Activated CD4-positive, alpha-beta T cell treated with anti-CD3 and anti-CD28 coated beads for 36 hours (primary cell): ENCODE measurements at regions not wholly inside any gene's neighbourhood (a gene's known extent, or its start where the extent isn't known, plus 50 kb on each side); places are given as distances from the start of the nearest gene placed in this dataset.
A peak's percentile ranks its signal among the peaks of the same experiment; 100 is the strongest.
"Not testable (repeated sequence)": the region's sequence is repeated elsewhere in the genome, so short reads cannot be mapped to it uniquely, and the experiment has no call there.

Source experiments
- ATAC-seq: fragments of 200-7000 bp; cut with Tn5 transposase; one replicate; pipeline ENCODE4 v1.10.0; 2021; ENCODE audit warnings: mild to moderate bottlenecking, moderate library complexity
- CTCF ChIA-PET: fragments of 350-600 bp; sonication (Branson Sonifier 250); formaldehyde crosslinking; loops from one replicate; lab custom pipeline; 2021; ENCODE audit warnings: antibody characterized with exemption; lab: Charles Lee
- POLR2A ChIA-PET: fragments of 350-600 bp; sonication (Branson Sonifier 250); formaldehyde crosslinking; loops from one replicate; lab custom pipeline; 2021; ENCODE audit warnings: antibody characterized with exemption, inconsistent platforms; lab: Charles Lee
- DNase-seq: peaks from one replicate; pipeline ENCODE4 v3.0.0-alpha.2; 2020
- H3K27ac Mint-ChIP-seq: one replicate; pipeline ENCODE4 v1.8.0; 2021; ENCODE audit warnings: mixed read lengths
- H3K27me3 Mint-ChIP-seq: one replicate; pipeline ENCODE4 v1.8.0; 2021; ENCODE audit warnings: mixed read lengths
- H3K36me3 Mint-ChIP-seq: one replicate; pipeline ENCODE4 v1.8.0; 2021; ENCODE audit warnings: low read depth, mixed read lengths
- H3K4me1 Mint-ChIP-seq: one replicate; pipeline ENCODE4 v1.8.0; 2021; ENCODE audit warnings: mixed read lengths
- H3K4me3 Mint-ChIP-seq: one replicate; pipeline ENCODE4 v1.8.0; 2021; ENCODE audit warnings: mild to moderate bottlenecking, moderate library complexity, mixed read lengths
- H3K9me3 Mint-ChIP-seq: one replicate; pipeline ENCODE4 v1.8.0; 2021; ENCODE audit warnings: low read depth, mixed read lengths
- intact Hi-C, 2 experiments: fragments of 100-400 bp; cut with DNase I in 1 of 2; cut with micrococcal nuclease in 1 of 2; formaldehyde crosslinking; loops; one replicate each; pipeline versions ENCODE4 v1.14.2 to v1.15.1; 2022 to 2024; cut with DNase I, micrococcal nuclease

DNA sequence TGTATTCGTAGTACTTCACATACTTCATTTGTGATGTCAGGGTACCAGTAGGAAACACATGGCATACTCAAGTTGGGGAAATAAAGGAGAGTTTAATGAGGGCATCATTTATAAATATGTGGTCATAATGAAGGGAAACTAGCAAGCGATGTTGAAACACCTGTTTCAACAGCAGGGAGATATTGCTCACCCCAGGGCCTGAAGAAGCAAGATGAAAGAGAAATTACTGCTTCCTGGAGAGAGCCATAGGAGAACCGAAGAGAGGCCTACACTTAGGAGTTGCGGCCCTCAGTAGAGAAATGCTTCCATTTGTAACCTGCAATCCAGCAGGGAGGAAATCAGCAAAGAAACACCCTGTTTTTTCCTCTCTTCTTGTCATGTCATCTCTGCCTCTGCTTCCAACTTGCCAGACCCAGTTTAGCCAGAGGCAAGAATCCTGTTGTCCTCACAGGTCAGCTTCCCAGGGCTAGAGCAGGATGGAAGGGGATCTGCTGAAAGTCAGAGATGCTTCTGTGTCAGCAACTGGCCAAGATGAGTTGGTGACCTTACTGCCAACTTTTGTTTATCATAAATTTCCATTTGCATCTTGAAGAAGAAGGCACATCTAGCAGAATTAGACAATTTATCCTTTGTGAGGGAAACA lies 67.6 kb upstream of the TSPAN2 start:
- Mint-ChIP-seq H3K4me1 (no peaks in the 10 kb centered on the region), H3K4me3 (no peak overlapping the region)

DNA sequence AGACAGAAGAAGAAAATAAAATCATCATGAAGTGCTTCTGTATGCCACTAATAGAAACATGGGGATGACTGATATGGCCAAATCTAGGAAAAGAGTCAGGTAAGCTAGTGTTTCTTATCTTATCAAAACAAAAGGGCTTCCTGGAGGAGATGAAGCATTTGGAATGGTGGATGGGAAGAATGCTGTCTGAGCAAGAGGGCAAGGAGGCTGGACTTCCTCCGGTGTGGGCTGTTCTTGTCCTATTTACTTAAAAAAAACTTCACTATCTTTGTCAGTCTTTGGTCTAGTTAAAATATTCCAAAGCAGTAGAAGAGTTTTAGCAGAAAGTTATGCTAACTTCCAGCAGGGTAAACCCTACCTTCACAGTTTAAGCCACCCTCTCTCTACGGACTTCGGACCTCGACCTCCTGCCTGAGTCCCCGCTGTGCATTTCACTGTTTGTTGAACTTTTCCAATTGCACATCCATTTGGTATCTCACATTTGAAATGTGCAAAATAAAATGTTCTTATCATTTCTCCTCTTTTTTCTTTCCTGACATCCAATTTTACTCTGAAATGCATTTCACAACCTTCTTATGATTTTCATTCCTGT lies 64.8 kb upstream of the TSPAN2 start:
- DNase-seq (no peak), ATAC-seq (no peak)
- H3K4me3 Mint-ChIP-seq = no peak overlapping the region
- H3K36me3 Mint-ChIP-seq = no peaks in the 10 kb centered on the region
- POLR2A ChIA-PET = no interaction called here
- no peaks in the 10 kb centered on the region for H3K4me1 Mint-ChIP-seq
- H3K9me3 Mint-ChIP-seq = no peaks in the 10 kb centered on the region
- H3K27me3 Mint-ChIP-seq = peaks cover 2% of the 10 kb centered on the region
- CTCF ChIA-PET = no interaction called here
- intact Hi-C loops = no loop called here
- H3K27ac Mint-ChIP-seq = no peak overlapping the region

More for the DNA sequence above, 67.6 kb upstream of the TSPAN2 start:
- Mint-ChIP-seq H3K36me3 (no peaks in the 10 kb centered on the region), H3K27me3 (peaks cover 4% of the 10 kb centered on the region), H3K9me3 (no peaks in the 10 kb centered on the region), H3K27ac (no peak overlapping the region)
- POLR2A ChIA-PET = no interaction called here
- intact Hi-C loops = no loop called here
- ATAC-seq (no peak), DNase-seq (no peak)
- CTCF ChIA-PET = no interaction called here

DNA sequence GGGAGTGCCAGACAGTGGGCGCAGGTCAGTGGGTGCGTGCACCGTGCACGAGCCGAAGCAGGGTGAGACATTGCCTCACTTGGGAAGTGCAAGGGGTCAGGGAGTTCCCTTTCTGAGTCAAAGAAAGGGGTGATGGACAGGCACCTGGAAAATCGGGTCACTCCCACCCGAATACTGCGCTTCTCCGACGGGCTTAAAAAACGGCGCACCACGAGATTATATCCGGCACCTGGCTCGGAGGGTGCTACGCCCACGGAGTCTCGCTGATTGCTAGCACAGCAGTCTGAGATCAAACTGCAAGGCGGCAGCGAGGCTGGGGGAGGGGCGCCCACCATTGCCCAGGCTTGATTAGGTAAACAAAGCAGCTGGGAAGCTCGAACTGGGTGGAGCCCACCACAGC lies 58.6 kb upstream of the TSPAN2 start:
- CTCF ChIA-PET, H3K9me3 Mint-ChIP-seq, H3K4me3 Mint-ChIP-seq, H3K27ac Mint-ChIP-seq, POLR2A ChIA-PET, ATAC-seq, H3K4me1 Mint-ChIP-seq, intact Hi-C loops, DNase-seq, H3K36me3 Mint-ChIP-seq: not testable (repeated sequence)
- H3K27me3 Mint-ChIP-seq = peaks cover 26% of the 10 kb centered on the region

DNA sequence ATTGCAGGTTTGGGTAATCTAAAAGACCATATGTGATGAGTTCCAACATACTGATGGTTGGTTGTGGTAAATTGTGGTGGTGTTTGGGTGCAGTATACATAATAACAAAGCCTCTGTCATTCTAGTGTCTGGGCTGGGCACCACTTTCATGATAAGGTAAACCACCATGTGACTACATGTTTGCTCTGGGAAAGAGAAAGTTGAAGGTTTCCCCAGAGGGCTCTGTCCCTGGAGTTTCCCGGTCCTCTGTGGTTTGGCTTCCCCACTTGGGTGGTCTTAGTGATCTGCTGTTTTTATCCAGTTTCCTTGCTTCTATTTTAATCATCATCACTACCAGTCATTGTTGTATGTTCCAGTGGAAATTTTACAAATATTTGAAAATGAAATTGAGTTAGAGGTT lies 55.9 kb upstream of the TSPAN2 start:
- ChIA-PET CTCF (interaction anchor here (0.6 to 1.1 kb wide), 3 partner anchors 8 to 136 kb away, joined by 3 to 4 read pairs (median 3); no protein-coding TSS in a partner anchor), POLR2A (no interaction called here)
- ATAC-seq = no peak

DNA sequence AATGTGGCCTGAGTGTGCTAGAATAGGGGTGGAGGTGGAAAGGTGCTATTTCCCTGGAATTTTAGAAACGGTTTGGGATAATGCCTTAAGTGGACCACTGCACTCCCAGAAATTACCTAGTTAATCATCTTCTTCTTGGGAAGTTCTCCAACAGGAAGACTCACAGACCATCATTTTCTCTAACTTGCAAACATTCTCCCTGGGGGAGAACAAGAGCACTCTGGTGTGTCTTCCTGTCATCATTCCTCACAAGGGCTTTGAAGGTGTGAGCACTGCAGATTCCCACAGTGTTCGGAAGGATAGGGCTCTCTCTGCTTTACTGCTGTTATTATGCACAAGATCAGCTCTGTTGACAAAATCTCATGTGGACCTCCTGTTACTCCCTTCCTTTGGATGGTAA lies 54.9 kb upstream of the TSPAN2 start:
- ATAC-seq (no peak), DNase-seq (no peak)
- Mint-ChIP-seq H3K4me3 (no peak overlapping the region), H3K36me3 (no peaks in the 10 kb centered on the region), H3K4me1 (peaks cover 1% of the 10 kb centered on the region), H3K27me3 (peaks cover 30% of the 10 kb centered on the region), H3K9me3 (no peaks in the 10 kb centered on the region), H3K27ac (no peak overlapping the region)
- ChIA-PET CTCF (interaction anchor here (1.1 kb wide), 1 partner anchor 97 kb away, joined by 4 read pairs; no protein-coding TSS in a partner anchor), POLR2A (no interaction called here)
- intact Hi-C loops = no loop called here

More for the DNA sequence above, 55.9 kb upstream of the TSPAN2 start:
- intact Hi-C loops = no loop called here
- Mint-ChIP-seq H3K4me1 (no peaks in the 10 kb centered on the region), H3K27ac (no peak overlapping the region), H3K4me3 (no peak overlapping the region), H3K27me3 (peaks cover 30% of the 10 kb centered on the region), H3K9me3 (no peaks in the 10 kb centered on the region), H3K36me3 (no peaks in the 10 kb centered on the region)
- DNase-seq = no peak

DNA sequence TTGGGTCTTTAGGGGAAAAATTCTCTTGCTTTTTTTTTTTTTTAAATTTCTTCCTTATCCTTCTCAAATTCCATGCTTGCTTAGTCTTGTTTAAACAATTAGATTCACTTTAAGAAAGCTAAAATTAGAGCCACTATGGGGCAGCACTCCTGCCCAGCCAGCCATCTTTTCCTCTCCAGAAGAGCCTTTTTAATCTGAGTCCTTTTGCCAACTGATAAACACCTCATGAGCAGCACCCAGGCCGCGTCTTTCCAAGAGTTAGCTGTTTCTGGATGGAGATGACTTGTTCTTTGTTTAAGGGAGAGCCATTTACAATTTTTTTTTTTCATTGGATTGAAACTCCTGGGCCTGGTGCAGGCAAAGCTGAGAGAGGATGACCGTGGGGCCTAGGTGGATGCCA lies 53.3 kb upstream of the TSPAN2 start:
- Mint-ChIP-seq H3K27me3 (peaks cover 32% of the 10 kb centered on the region), H3K4me1 (peaks cover 4% of the 10 kb centered on the region), H3K36me3 (no peaks in the 10 kb centered on the region), H3K9me3 (no peaks in the 10 kb centered on the region), H3K27ac (no peak overlapping the region), H3K4me3 (no peak overlapping the region)
- POLR2A ChIA-PET = no interaction called here
- ATAC-seq = no peak
- no peak for DNase-seq
- CTCF ChIA-PET = interaction anchor here (0.7 to 4.1 kb wide), 6 partner anchors 29 to 564 kb away, joined by 3 to 18 read pairs (median 4); no protein-coding TSS in a partner anchor
- intact Hi-C loops = no loop called here

DNA sequence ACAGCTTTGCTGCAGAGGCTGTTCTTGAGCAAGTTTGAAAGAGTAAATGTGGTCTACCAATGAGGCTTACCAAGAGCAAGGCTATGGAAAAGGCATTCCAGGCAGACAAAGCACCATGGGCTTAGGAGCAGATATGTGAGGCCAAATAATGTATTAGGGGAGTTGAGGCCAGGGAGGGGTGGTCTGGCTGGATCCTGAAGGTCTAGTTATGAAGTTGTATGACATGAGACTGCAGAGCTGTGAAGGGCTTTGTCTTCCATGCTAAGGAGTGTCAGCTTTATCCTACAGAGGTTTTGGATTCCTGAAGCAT lies 51.8 kb upstream of the TSPAN2 start:
- DNase-seq (no peak), ATAC-seq (no peak)
- Mint-ChIP-seq H3K4me1 (peaks cover 4% of the 10 kb centered on the region), H3K4me3 (no peak overlapping the region), H3K9me3 (no peaks in the 10 kb centered on the region), H3K36me3 (no peaks in the 10 kb centered on the region), H3K27me3 (peaks cover 23% of the 10 kb centered on the region), H3K27ac (no peak overlapping the region)
- ChIA-PET POLR2A (no interaction called here), CTCF (interaction anchor here (0.7 to 4.1 kb wide), 7 partner anchors 28 to 887 kb away, joined by 3 to 18 read pairs (median 3); no protein-coding TSS in a partner anchor)
- intact Hi-C loops = no loop called here

DNA sequence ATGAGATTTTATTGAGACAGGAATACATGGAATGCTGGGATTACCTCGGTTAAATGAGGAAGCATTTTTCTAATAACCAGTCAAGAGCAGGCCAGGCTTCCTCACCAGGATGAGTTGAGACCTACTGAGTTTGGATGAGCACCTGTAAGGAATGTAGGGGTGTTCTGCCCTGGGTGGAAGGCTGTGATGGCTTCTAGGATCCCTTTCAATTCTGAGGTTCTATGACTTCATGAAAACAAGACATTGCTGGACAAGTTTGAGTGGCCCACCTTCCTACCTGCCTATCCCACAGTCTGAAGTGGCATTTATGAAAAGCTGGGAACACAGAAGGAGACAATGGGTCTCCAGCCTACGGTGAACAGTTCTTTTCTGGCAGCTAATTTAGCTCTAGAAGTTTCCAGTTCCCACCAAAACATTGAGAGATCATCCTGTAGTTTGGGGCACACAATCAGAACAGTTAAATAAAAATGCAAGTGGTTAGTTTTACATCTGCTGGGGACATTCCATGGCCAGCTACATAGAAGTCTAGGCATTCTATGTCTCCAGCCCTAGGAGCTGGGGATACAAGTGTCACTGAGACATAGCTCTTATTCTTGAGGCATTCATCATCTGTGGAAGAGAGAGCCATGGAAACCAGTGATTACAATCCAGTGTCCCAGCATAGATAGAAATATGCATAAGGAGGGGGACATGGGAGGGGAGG lies 51.3 kb upstream of the TSPAN2 start:
- ATAC-seq = no peak
- intact Hi-C loops = no loop called here
- no peaks in the 10 kb centered on the region for H3K9me3 Mint-ChIP-seq
- DNase-seq = no peak
- peaks cover 22% of the 10 kb centered on the region for H3K27me3 Mint-ChIP-seq
- H3K4me1 Mint-ChIP-seq = peaks cover 4% of the 10 kb centered on the region
- POLR2A ChIA-PET = no interaction called here
- H3K36me3 Mint-ChIP-seq = no peaks in the 10 kb centered on the region
- H3K27ac Mint-ChIP-seq = no peak overlapping the region
- CTCF ChIA-PET = interaction anchor here (0.8 to 4.1 kb wide), 8 partner anchors 14 to 838 kb away, joined by 3 to 18 read pairs (median 3); no protein-coding TSS in a partner anchor
- no peak overlapping the region for H3K4me3 Mint-ChIP-seq

DNA sequence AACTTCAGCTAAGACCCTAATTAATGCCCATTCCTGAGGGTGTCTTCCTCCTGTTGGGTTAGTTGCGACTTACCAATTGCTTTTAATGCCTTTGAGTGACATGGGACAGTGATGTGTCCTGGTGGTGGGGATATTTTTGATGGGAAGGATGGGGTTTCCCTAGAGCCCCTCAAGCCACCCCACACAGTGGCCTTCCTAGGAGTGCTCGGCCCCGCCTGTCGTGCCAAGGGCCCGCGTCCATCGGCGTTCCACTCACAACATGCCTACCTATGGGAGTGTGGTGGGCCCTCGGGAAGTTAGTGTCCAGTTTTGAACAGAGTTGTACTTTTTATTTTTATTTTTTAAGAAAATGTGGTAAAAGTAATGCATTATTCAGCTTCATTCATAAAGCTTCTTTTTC lies 50.1 kb upstream of the TSPAN2 start:
- Mint-ChIP-seq H3K4me1 (peaks cover 4% of the 10 kb centered on the region), H3K27ac (no peak overlapping the region), H3K36me3 (no peaks in the 10 kb centered on the region), H3K27me3 (peaks cover 14% of the 10 kb centered on the region), H3K4me3 (peak overlapping the region; percentile 11), H3K9me3 (no peaks in the 10 kb centered on the region)
- no peak for ATAC-seq
- ChIA-PET CTCF (interaction anchor here (0.6 to 2.2 kb wide), 10 partner anchors 10 to 1057 kb away, joined by 3 to 10 read pairs (median 4); no protein-coding TSS in a partner anchor), POLR2A (interaction anchor here (0.6 kb wide), 1 partner anchor 74 kb away, joined by 3 read pairs; no protein-coding TSS in a partner anchor)
- intact Hi-C loops = loop anchor here (1.0 to 10.0 kb wide), 5 partner anchors 138 to 456 kb away; no protein-coding TSS in a partner anchor
- DNase-seq = no peak
